ENCODE measurements at regions not wholly inside any gene's neighbourhood (a gene's known extent, or its start where the extent isn't known, plus 50 kb on each side); places are given as distances from the start of the nearest gene placed in this dataset.
"Not testable (repeated sequence)": the region's sequence is repeated elsewhere in the genome, so short reads cannot be mapped to it uniquely, and the experiment has no call there.

DNA sequence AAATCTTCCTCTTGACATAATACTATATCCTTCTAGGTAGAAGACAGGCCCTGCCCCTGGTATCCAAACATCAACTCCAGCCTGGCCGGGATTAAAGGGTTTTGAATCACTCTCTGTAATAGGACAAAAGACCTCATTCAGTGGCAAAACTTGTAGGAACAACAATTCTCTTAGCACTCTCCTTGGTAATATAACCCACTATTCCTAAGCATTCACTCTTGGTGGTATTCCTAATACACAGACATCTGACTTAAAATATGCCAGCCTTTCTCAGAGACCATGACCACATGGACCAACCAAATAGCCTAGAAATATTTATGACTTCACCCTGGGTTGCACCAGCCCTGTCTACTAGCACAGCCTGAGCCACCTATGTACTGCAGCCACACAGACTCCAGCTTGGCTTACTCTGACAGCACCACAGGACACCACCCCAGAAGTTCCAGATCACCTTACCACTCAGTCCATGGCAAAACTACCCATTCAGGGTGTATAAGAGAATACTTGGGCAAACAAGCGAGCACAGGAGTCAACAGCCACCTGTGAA lies 244.9 kb upstream of the NEBL start:
- no peak for DNase-seq (ENCODE audit: low spot score)

DNA sequence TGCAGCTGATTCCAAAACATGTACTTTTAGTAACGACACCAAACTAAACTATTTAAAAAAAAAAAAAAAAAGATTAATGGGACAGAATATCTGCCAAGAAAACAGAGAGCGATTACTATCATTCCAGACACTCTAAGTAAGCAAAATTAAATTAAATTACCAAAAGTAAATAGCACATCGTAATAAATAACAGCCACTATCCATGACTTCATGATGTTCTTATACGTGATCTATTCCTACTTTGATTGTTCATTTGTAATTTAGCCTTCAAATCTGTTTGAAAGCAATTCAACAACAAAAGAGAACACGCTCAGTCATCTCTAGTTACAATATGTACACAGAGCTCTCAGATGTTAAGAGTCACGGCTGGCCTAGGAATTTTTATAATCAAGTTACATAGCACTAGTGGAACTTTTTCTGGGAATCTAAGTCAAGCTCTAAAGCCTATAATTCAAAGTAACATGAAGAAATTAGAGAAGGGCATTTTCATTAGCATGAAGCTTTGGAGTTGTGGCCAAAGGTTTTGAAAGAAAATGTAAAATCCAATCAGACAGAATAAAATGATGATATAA lies 241.7 kb upstream of the NEBL start:
- DNase-seq (ENCODE audit: low spot score): no peak

GRCh38 chr10:21135023-21135931 lies 238.2 kb upstream of the NEBL start:
- DNase-seq (ENCODE audit: low spot score): no peak

DNA sequence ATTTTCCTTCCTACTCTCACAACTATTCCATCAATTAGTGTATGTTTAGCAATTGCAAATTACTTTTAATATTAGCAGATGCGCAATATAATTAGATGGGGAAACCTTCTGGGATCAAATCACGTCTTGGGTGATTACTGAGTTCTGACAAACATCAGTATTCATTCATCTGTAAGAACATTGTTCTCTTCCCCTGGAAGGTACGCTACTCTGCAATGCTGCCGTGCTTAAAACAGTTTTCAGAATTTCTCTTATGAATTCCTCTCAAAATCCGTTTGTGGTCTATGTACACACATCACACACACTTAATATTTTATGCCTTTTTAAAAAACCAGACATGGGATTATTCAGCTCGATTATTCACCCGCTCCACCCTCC lies 237.5 kb upstream of the NEBL start:
- no peak for DNase-seq (ENCODE audit: low spot score)

GRCh38 chr10:21130683-21131442 lies 233.8 kb upstream of the NEBL start:
- DNase-seq (ENCODE audit: low spot score): no peak

DNA sequence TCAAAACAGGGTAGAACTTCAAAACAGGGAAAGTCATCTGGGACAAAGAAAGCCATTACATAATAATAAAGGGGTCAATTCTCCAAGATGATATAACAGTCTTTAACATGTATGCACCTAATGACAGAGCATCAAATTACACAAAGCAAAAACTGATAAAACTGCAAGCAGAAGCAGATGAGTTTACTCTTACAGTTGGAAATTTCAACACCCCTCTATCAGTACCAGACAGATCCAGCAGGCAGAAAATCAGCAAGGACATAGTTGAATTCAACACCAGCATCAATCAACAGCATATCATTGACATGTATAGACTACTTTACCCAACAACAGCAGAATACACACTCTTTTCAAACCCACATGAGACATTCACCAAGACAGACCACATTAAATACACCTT lies 233.0 kb upstream of the NEBL start:
- no peak for DNase-seq (ENCODE audit: low spot score)

- DNase-seq (ENCODE audit: low spot score): no peak
Observed at GRCh38 chr10:21125471-21126228, 228.5 kb upstream of the NEBL start.

- no peak for DNase-seq (ENCODE audit: low spot score)
Observed at GRCh38 chr10:21122907-21123306, 225.8 kb upstream of the NEBL start.

GRCh38 chr10:21121822-21122221 lies 224.7 kb upstream of the NEBL start:
- DNase-seq (ENCODE audit: low spot score): not testable (repeated sequence)

DNA sequence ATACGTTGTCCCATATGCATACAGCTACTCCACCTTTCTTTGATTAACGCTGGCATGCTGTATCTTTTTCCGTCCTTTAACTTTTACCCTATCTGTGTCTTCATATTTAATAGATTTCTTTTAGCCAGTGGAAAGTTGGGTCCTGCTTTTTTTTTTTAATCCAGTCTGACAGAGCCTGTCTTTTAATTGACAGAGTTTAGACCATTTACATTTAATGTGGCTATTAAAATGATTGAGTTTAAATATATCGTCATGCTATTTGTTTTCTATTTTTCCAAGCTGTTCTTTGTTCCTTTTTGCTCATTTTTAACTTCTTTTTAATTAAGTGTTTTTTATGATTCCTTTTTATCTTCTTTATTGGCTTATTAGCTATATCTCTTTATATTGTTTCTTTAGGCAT lies 217.6 kb upstream of the NEBL start:
- no peak for DNase-seq (ENCODE audit: low spot score)

- no peak for DNase-seq (ENCODE audit: low spot score)
Observed at GRCh38 chr10:21110358-21110757, 213.2 kb upstream of the NEBL start.

DNA sequence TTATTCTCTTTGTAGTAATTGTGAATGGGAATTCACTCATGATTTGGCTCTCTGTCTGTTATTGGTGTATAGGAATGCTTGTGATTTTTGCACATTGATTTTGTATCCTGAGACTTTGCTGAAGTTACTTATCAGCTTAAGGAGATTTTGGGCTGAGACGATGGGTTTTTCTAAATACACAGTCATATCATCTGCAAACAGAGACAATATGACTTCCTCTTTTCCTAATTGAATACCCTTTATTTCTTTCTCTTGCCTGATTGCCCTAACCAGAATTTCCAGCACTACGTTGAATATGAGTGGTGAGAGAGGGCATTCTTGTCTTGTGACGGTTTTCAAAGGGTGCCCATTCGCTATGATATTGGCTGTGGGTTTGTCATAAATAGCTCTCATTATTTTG lies 209.8 kb upstream of the NEBL start:
- DNase-seq (ENCODE audit: low spot score): not testable (repeated sequence)

- not testable (repeated sequence) for DNase-seq (ENCODE audit: low spot score)
Observed at GRCh38 chr10:21105331-21105730, 208.2 kb upstream of the NEBL start.

GRCh38 chr10:21100871-21101514 lies 203.9 kb upstream of the NEBL start:
- DNase-seq (ENCODE audit: low spot score): no peak

DNA sequence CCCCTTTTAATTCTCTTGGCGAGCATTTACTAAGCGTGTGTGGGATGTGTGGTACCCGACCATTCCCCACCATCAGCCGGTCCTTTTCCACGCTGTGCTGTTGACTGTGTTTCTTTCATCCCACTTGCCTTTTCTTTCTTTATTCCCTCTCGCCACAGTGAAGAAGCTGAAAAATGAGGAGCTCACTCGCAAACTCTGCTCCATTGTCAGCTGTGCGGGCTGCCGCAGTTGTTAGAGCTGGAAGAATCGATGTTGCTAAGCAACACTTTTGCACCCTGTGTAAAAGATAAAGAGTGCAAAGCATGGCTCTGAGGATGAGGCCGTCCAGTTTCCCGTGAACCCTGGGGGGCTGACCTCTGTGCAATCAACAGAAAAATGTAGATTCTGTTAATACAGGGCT lies 203.1 kb upstream of the NEBL start:
- DNase-seq (ENCODE audit: low spot score): no peak

DNA sequence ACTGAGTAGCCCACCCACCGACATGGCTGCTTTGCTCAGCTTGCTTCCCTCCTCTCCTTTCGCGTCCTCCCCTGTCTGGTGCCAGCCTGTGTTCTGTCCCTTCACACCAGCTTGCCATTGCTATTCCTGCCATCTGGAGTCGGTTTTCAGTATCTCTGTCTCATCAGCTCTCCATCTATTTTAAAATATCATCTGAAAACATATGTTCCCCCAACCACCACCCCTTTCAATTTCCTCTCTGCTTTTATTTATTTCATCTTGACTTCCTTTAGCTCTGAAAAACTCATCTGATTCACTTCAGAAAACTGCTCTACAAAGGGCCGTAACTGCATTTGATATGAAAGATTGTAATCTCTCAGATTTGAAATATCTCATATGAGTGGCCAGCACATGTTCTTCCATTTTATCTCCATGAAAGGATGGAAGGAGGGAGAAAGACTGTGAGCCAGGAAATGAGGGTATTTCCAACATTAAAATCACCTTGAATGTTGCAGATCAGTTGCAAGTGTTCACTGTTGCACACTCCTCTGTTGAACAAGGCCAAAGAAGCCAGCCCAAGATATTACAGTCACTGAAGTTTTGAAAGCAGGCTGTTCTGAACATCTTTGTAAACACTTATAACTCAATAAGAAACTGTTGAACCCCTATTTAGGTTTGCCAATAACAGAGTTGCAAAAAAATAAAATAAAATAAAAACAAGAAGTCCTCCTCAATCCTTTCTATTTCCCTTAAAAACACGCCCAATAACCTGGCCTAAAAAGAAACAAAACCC lies 202.4 kb upstream of the NEBL start:
- DNase-seq (ENCODE audit: low spot score): no peak

DNA sequence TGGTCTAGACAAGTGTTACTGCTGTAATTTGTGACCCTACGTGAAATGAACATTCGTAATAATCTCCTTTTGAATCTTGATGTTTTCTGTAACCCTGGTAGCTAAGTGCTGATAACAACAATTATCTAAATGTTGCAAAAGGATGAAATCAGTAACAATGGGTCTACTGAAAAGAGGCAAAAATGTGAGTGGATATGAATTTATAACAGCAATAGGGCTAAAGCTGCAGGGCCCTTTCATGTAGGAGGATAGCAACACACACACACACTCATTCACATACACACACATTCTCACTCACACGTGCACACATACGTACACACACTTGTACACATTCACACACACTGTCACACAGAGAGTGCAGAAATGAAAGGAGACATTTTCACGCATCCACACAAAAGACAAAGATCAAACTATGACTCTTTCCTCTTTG lies 200.8 kb upstream of the NEBL start:
- no peak for DNase-seq (ENCODE audit: low spot score)

DNA sequence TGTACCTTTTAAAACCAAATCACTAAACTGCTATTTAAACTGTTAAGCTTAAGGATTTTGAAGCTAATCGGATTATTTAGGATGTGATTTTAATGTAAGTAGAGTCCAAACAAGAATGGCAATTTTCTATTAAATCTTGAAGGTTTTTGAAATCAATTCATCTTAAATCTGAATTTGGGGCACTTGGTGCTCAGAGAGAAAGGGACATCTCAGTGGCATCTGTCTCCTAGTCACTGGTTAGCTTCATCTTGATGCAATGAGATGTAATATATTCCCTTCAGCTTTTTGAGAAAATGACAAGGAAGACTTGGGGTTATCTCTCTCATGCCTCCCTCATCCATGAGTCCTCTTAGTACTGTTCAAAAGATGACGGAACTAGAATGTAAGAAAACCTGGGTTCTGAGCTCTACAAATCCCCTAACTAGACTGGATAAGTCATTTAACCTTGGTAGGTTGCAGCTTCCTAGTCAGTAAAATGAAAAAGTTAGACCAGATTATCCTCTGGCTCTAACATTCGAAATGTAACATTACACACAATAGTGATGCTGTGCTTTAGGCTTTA lies 198.5 kb upstream of the NEBL start:
- DNase-seq (ENCODE audit: low spot score): no peak

DNA sequence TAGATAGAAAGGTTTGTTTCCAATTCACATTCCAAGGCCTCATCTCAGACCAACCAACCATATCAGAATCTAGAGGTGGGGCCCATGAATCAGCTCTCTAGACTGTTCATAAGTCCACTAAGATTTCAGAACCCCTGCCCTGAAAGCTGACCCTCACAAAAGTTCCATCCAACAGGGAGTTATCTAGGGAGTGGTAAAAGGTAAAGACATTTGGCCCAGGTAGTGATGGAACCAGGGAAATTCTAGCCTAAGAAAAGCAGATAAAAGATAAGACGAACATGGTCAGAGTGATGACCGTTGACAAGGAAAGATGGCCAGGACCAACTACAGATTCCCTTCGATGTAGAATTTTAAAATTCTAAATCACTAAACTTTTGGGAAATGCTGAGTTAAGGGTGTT lies 198.0 kb upstream of the NEBL start:
- DNase-seq (ENCODE audit: low spot score): no peak
